GM19452 (cell line): ENCODE measurements at regions not wholly inside any gene's neighbourhood (a gene's known extent, or its start where the extent isn't known, plus 50 kb on each side); places are given as distances from the start of the nearest gene placed in this dataset.

Experiments
- ATAC-seq: cut with Tn5 transposase; IDR thresholded peaks from one replicate; pipeline ENCODE4 v1.9.1; 2021; ENCODE audit not compliant: unreplicated experiment

GRCh38 chr18:41268271-41268670 lies 686.8 kb upstream of the PIK3C3 start:
- no peak for ATAC-seq

GRCh38 chr18:41266616-41267015 lies 688.4 kb upstream of the PIK3C3 start:
- no peak for ATAC-seq

- no peak for ATAC-seq
Measured at GRCh38 chr18:41266204-41266603, 688.8 kb upstream of the PIK3C3 start.

GRCh38 chr18:41265047-41265446 lies 690.0 kb upstream of the PIK3C3 start:
- ATAC-seq = no peak

- ATAC-seq = no peak
Measured at GRCh38 chr18:41263956-41264355, 691.1 kb upstream of the PIK3C3 start.

- ATAC-seq = no peak
Measured at GRCh38 chr18:41262688-41263087, 692.3 kb upstream of the PIK3C3 start.

- ATAC-seq = no peak
Measured at GRCh38 chr18:41244591-41245037, 710.4 kb upstream of the PIK3C3 start.

- no peak for ATAC-seq
Measured at GRCh38 chr18:41237317-41237716, 717.7 kb upstream of the PIK3C3 start.

- ATAC-seq = no peak
Measured at GRCh38 chr18:41231681-41232080, 723.4 kb upstream of the PIK3C3 start.

- ATAC-seq = no peak
Measured at GRCh38 chr18:41227993-41228392, 727.0 kb upstream of the PIK3C3 start.

- no peak for ATAC-seq
Measured at GRCh38 chr18:41226911-41227310, 728.1 kb upstream of the PIK3C3 start.

GRCh38 chr18:41226186-41226585 lies 728.8 kb upstream of the PIK3C3 start:
- no peak for ATAC-seq

- ATAC-seq = no peak
Measured at GRCh38 chr18:41216341-41217003, 738.6 kb upstream of the PIK3C3 start.

GRCh38 chr18:41207706-41208105 lies 747.3 kb upstream of the PIK3C3 start:
- no peak for ATAC-seq

- ATAC-seq = no peak
Measured at GRCh38 chr18:41206341-41206830, 748.6 kb upstream of the PIK3C3 start.

- no peak for ATAC-seq
Measured at GRCh38 chr18:41199212-41199611, 755.8 kb upstream of the PIK3C3 start.

- no peak for ATAC-seq
Measured at GRCh38 chr18:41197967-41198366, 757.1 kb upstream of the PIK3C3 start.

- ATAC-seq = no peak
Measured at GRCh38 chr18:41170346-41170745, 784.7 kb upstream of the PIK3C3 start.

GRCh38 chr18:41165625-41166024 lies 789.4 kb upstream of the PIK3C3 start:
- no peak for ATAC-seq

GRCh38 chr18:41162781-41163180 lies 792.3 kb upstream of the PIK3C3 start:
- ATAC-seq = no peak

- no peak for ATAC-seq
Measured at GRCh38 chr18:41162191-41162590, 792.8 kb upstream of the PIK3C3 start.

- no peak for ATAC-seq
Measured at GRCh38 chr18:41155910-41156851, 798.9 kb upstream of the PIK3C3 start.
